GM23338 (cell line): ENCODE measurements at regions not wholly inside any gene's neighbourhood (a gene's known extent, or its start where the extent isn't known, plus 50 kb on each side); places are given as distances from the start of the nearest gene placed in this dataset.

Experiments
- CTCF ChIP-seq, 2 experiments: fragments of 200-600 bp in 1 of 2; sonication (generic) in 1 of 2; conservative IDR thresholded peaks; 2 replicates each; pipeline versions ENCODE4 v1.5.1 to v1.6.1; 2016 to 2017; ENCODE audit warnings: antibody characterized with exemption in 2 of 2, low read depth in 2 of 2, mild to moderate bottlenecking in 2 of 2, moderate library complexity in 1 of 2
- EZH2 ChIP-seq: fragments of 200-600 bp; sonication (generic); IDR thresholded peaks from one replicate; pipeline ENCODE4 v1.8.0; 2017; ENCODE audit warnings: antibody characterized with exemption, mild to moderate bottlenecking, low read depth; ENCODE audit not compliant: unreplicated experiment
- EZH2phosphoT487 ChIP-seq: fragments of 200-600 bp; sonication (generic); IDR thresholded peaks from one replicate; pipeline ENCODE4 v1.8.1; 2018; ENCODE audit warnings: antibody characterized with exemption; ENCODE audit not compliant: unreplicated experiment
- ZNF331 ChIP-seq: fragments of 250-450 bp; sonication (Bioruptor Pico); IDR thresholded peaks from 2 replicates; pipeline ENCODE4 v1.5.0; 2020; ENCODE audit warnings: low read depth, mild to moderate bottlenecking, moderate library complexity

- TF ChIP-seq CTCF (conservative IDR thresholded peaks at IDR 0.05; ENCODE audit: low read depth in 2 of 2), result no peak
- TF ChIP-seq ZNF331 (CRISPR knock-in tag), result no peak
- TF ChIP-seq EZH2, result no peak
- TF ChIP-seq EZH2phosphoT487, result no peak
These were observed 63.2 kb downstream of the SPRING1 start for GRCh38 chr12:116674643-116675183.
